ENCODE measurements at regions not wholly inside any gene's neighbourhood (a gene's known extent, or its start where the extent isn't known, plus 50 kb on each side); places are given as distances from the start of the nearest gene placed in this dataset.

- DNase-seq (ENCODE audit: insufficient read length, low spot score) (no peak), FAIRE-seq (no peak)
- no peak for TF ChIP-seq POLR2A (IDR thresholded peaks at IDR 0.05; ENCODE audit: low read depth, low read length)
Measured at GRCh38 chr10:88082806-88083596, 219.6 kb downstream of the PTEN start.

GRCh38 chr10:88083597-88083989 lies 220.2 kb downstream of the PTEN start:
- DNase-seq (ENCODE audit: insufficient read length, low spot score) (no peak), FAIRE-seq (no peak)
- no peak for TF ChIP-seq POLR2A (IDR thresholded peaks at IDR 0.05; ENCODE audit: low read depth, low read length)

DNA sequence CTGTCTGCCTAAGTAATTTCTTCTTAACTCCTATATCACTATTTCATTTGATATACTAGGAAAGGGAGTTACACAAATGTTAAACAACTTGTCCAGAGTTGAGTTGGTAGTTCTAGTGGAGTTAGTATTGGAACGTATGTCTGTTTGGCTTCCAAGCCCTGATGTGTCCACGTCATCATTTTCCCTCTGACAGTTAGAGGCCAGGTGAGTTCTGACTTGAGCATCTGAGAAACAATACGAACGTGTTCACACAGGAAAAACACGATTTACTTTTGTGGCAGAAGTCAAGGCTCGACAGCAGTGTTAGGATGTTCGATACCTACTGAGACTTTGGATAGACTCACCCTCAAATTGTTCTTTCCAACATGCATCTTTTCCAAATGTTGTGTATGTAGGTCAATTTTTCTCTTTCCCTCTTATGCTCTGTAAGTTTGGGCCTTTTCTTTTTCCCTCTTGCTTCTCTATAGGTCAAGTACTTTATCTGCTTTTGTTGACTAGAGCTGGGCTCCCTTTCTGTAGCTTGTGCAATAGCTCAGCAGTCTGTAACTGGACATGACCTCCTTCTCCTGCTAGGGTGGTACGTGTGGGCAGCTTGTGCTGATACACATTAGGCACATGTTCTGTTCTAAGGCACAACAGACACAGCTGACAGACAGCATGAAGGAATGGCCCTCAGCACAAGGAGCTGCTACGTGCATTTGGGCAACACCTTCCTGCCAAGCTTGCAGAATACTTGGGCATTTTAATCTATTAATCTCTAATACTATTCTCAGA lies 222.9 kb downstream of the PTEN start:
- no peak for DNase-seq (ENCODE audit: insufficient read length, low spot score)
- no peak for FAIRE-seq
- no peak for TF ChIP-seq POLR2A (IDR thresholded peaks at IDR 0.05; ENCODE audit: low read depth, low read length)

DNA sequence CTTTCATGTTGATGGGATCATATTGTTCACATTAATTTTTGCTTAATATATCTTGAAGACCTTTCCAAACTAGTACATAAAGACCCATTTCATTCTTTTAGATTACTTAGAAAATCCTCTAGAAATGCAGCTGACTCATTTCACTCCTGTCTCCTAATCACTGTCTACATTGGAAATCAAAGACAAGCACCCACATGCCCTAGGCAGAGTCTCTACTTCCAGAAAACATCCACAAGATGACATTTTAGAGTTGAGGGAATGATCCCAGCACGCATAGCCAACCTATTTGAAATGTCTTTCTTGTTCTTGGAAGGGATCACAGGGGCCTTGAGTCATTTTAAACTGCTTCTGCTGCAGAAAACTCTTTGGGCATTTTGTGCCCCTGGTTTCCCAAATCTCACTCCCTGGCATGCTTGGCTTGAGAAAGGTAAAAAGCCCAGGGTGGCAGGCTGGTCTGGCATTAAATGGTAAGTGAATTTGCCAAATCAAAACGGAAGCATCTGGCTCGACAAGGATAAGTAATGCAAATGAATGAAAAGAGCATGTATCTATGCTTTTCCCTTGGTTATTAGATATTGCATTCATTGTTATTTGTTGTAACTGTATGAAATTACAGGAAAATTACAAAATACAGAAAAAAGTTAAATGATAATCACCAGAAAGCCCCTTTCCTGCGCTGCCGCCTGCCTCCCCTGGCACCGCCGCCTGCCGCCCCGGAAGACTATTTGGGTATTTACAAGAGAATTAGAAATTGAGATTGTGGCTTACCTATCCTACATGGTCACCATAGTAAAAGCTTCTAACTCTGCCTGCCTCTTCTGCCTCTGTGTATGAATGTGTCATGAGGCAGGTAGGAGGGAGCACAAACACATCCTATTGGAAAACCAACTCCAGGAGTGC lies 225.3 kb downstream of the PTEN start:
- no peak for TF ChIP-seq POLR2A (IDR thresholded peaks at IDR 0.05; ENCODE audit: low read depth, low read length)
- no peak for DNase-seq (ENCODE audit: insufficient read length, low spot score)
- FAIRE-seq = no peak

DNA sequence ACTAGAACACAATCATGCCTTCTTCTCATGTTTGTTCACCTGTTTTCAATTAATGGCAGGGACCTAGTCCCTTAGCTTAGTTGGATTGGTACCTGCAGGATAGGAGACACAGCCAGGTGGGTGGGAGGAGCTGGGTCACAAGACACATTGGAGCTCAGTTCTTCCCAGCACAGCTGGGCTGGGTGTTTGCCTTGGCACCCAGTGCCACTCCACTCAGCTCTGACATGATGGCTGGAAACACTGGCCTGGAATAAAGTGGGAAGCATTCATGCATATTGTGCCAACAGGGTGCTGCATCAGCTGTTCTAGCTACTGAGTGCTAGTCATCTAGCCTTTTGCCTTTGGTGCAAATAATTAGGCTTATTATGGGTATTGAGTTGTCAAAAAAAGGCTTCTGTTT lies 226.1 kb downstream of the PTEN start:
- no peak for TF ChIP-seq POLR2A (IDR thresholded peaks at IDR 0.05; ENCODE audit: low read depth, low read length)
- FAIRE-seq (no peak), DNase-seq (ENCODE audit: insufficient read length, low spot score) (no peak)

- FAIRE-seq (no peak), DNase-seq (ENCODE audit: insufficient read length, low spot score) (no peak)
- TF ChIP-seq POLR2A (IDR thresholded peaks at IDR 0.05; ENCODE audit: low read depth, low read length) = no peak
Measured at GRCh38 chr10:88090568-88091214, 227.3 kb downstream of the PTEN start.

DNA sequence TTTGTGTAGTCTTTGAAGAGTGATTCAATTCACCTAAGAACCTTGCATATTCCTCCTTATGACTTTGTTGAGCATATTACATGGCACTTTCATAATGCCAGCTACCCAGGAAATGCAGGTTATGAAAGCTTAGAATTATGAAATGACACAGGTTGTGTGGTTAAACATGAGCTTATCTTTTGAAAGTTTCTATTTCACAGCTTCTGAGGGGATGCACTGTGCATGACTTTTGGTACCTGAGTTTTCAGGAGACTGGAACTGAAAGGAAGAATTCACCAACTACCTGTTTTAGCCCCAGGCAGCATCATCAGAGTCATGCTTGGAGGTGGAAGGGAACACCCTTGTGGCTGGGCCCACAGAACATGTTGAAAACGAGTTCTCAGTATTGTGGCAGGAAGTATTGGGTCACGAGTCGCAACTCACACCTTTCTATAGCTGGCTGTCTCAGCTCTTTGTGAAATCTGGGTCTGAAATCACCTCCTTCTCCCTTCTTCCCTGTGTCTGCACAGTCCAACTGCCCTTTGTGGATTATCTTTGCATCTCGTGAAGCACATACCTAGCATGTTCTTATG lies 228.2 kb downstream of the PTEN start:
- DNase-seq (ENCODE audit: insufficient read length, low spot score) = no peak
- no peak for FAIRE-seq

GRCh38 chr10:88092265-88092664 lies 228.8 kb downstream of the PTEN start:
- no peak for TF ChIP-seq POLR2A (IDR thresholded peaks at IDR 0.05; ENCODE audit: low read depth, low read length)
- DNase-seq (ENCODE audit: insufficient read length, low spot score) = no peak
- FAIRE-seq = no peak

More for the DNA sequence above, 228.2 kb downstream of the PTEN start:
- TF ChIP-seq POLR2A (IDR thresholded peaks at IDR 0.05; ENCODE audit: low read depth, low read length) = no peak

- no peak for TF ChIP-seq POLR2A (IDR thresholded peaks at IDR 0.05; ENCODE audit: low read depth, low read length)
- DNase-seq (ENCODE audit: insufficient read length, low spot score) (no peak), FAIRE-seq (no peak)
Measured at GRCh38 chr10:88092973-88093372, 229.5 kb downstream of the PTEN start.

GRCh38 chr10:88094795-88095194 lies 231.4 kb downstream of the PTEN start:
- TF ChIP-seq POLR2A (IDR thresholded peaks at IDR 0.05; ENCODE audit: low read depth, low read length) = no peak
- no peak for FAIRE-seq
- DNase-seq (ENCODE audit: insufficient read length, low spot score) = no peak

DNA sequence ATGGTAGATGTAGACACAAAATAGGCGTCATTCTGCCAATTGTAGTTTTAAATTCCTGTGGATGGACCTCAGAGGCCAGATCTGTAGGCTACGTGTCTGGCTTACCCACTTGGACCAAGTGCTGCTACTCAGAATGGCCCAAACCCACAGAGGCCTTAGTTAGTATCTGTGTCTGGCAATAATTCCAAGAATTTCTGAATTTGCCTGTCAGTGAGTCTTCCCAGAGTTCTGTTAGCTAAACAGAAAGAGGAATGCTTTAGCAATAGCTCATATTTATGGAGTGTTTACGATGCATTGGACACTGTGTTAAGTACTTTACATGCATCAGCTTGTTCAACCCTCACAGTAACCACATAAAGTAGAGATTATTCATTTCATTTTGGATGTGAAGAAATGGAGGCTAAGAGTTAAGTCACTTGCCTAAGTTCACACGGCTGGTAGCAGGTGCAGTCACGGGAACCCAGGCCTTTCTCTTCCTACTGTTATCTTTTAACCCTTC lies 231.8 kb downstream of the PTEN start:
- FAIRE-seq (no peak), DNase-seq (ENCODE audit: insufficient read length, low spot score) (no peak)
- TF ChIP-seq POLR2A (IDR thresholded peaks at IDR 0.05; ENCODE audit: low read depth, low read length) = no peak

GRCh38 chr10:88095778-88096431 lies 232.5 kb downstream of the PTEN start:
- no peak for TF ChIP-seq POLR2A (IDR thresholded peaks at IDR 0.05; ENCODE audit: low read depth, low read length)
- no peak for DNase-seq (ENCODE audit: insufficient read length, low spot score)
- FAIRE-seq = no peak
